ENCODE measurements at regions not wholly inside any gene's neighbourhood (a gene's known extent, or its start where the extent isn't known, plus 50 kb on each side); places are given as distances from the start of the nearest gene placed in this dataset.

DNA sequence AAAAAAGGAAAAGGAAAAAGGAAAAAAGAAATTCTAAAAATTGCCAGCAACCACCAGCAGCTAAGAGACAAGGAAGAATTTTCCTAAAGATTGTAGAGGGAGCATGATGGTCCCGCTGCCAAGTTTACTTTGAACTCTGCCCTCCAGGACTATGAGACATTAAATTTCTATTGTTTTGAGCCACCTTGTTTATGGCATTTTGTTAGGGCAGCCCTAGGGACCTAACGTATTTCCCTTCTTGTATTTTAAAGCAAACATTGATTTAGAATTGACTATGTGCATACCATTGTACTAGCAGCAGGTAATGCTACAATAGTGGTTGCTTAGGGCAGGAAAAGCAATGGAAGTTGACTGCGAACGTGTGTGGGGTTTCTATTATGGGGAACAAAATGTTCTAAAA lies 1414.2 kb downstream of the EFNB2 start:
- H3K4me3 ChIP-seq (ENCODE audit: extremely low read depth in 1 of 4, insufficient read depth in 2 of 4, low read depth in 3 of 4, low read length in 4 of 4): no peak overlapping the region
- H2AFZ ChIP-seq (ENCODE audit: low read length): no peak overlapping the region
- H3K79me2 ChIP-seq (ENCODE audit: control insufficient read depth in 1 of 2, insufficient read depth in 2 of 2, low read length in 2 of 2): no peaks in the 10 kb centered on the region
- no peak overlapping the region for H3K27ac ChIP-seq (ENCODE audit: low read depth, low read length)
- no peak overlapping the region for H3K18ac ChIP-seq (ENCODE audit: extremely low read depth, low read length)
- no peaks in the 10 kb centered on the region for H3K23me2 ChIP-seq (ENCODE audit: low read depth, low read length)
- POLR2A ChIA-PET (ENCODE audit: partially characterized antibody): no interaction called here
- no peak overlapping the region for H2BK15ac ChIP-seq (ENCODE audit: low read length)
- H3K4me2 ChIP-seq (ENCODE audit: insufficient read depth in 1 of 2, low read depth in 2 of 2, low read length in 2 of 2): no peak overlapping the region
- H3K9me3 ChIP-seq (ENCODE audit: insufficient read depth in 2 of 2, low read depth in 1 of 2, low read length in 1 of 2): no peaks in the 10 kb centered on the region
- no peak overlapping the region for H2BK5ac ChIP-seq (ENCODE audit: low read depth, low read length)
- H4K91ac ChIP-seq (replicated peaks; ENCODE audit: insufficient read length, low read length): no peak overlapping the region
- no peak overlapping the region for H4K5ac ChIP-seq (ENCODE audit: insufficient read length, low read depth, low read length)
- no peak overlapping the region for H2BK20ac ChIP-seq (ENCODE audit: low read length)
- H2BK12ac ChIP-seq (ENCODE audit: low read depth, low read length): no peak overlapping the region
- H3K4me1 ChIP-seq (replicated peaks in 1 of 4; ENCODE audit: control insufficient read depth in 3 of 4, insufficient read depth in 4 of 4, low read length in 3 of 4): no peaks in the 10 kb centered on the region
- H4K20me1 ChIP-seq (replicated peaks in 1 of 2; ENCODE audit: control insufficient read depth in 1 of 2, insufficient read depth in 2 of 2, low read length in 2 of 2): no peaks in the 10 kb centered on the region
- WGBS, 2 experiments (ENCODE audit: extremely low coverage in 1 of 2, insufficient coverage in 1 of 2, insufficient read length in 1 of 2, insufficient replicate concordance in 2 of 2, low coverage in 1 of 2, low lambda C conversion rate in 2 of 2, missing lambda C conversion rate in 1 of 2): 96% methylated on average over 4 of the region's 4 CpGs; no CpG with 5 or more reads in 1 of the 2 experiments
- H3K79me1 ChIP-seq (ENCODE audit: low read depth, low read length): no peaks in the 10 kb centered on the region
- H3K14ac ChIP-seq (ENCODE audit: insufficient read length): no peak overlapping the region
- H3K36me3 ChIP-seq (ENCODE audit: control insufficient read depth in 2 of 4, insufficient read depth in 4 of 4, low read length in 3 of 4): no peaks in the 10 kb centered on the region
- no peak overlapping the region for H3K23ac ChIP-seq (ENCODE audit: insufficient read length)
- FAIRE-seq: no peak
- H3K56ac ChIP-seq (replicated peaks; ENCODE audit: insufficient read length, low read depth, low read length): no peak overlapping the region
- H3K9ac ChIP-seq (replicated peaks in 1 of 4; ENCODE audit: extremely low read depth in 1 of 4, low read depth in 3 of 4, low read length in 3 of 4): no peak overlapping the region
- CTCF ChIA-PET (ENCODE audit: partially characterized antibody): no interaction called here
- no peak overlapping the region for H2BK120ac ChIP-seq (replicated peaks; ENCODE audit: low read depth, low read length)
- no peak overlapping the region for H4K8ac ChIP-seq (ENCODE audit: extremely low read depth, insufficient read depth, low read length)
- no peak overlapping the region for H3K4ac ChIP-seq (replicated peaks; ENCODE audit: insufficient read length, low read depth, low read length)
- no peaks in the 10 kb centered on the region for H3K27me3 ChIP-seq (replicated peaks in 1 of 4; ENCODE audit: control insufficient read depth in 3 of 4, extremely low read depth in 1 of 4, insufficient read depth in 3 of 4, low read length in 3 of 4)
- no peak for DNase-seq (ENCODE audit: low read depth in 1 of 2, low spot score in 2 of 2)
- no peak overlapping the region for H2AK5ac ChIP-seq (ENCODE audit: low read depth, low read length)
- no peak for TF ChIP-seq CEBPB (IDR thresholded peaks at IDR 0.05; ENCODE audit: low read depth, low read length)
- no peak for TF ChIP-seq EP300 (IDR thresholded peaks at IDR 0.05; ENCODE audit: borderline replicate concordance in 1 of 2, low read depth in 2 of 2, low read length in 2 of 2)
- TF ChIP-seq, protein P1, sequence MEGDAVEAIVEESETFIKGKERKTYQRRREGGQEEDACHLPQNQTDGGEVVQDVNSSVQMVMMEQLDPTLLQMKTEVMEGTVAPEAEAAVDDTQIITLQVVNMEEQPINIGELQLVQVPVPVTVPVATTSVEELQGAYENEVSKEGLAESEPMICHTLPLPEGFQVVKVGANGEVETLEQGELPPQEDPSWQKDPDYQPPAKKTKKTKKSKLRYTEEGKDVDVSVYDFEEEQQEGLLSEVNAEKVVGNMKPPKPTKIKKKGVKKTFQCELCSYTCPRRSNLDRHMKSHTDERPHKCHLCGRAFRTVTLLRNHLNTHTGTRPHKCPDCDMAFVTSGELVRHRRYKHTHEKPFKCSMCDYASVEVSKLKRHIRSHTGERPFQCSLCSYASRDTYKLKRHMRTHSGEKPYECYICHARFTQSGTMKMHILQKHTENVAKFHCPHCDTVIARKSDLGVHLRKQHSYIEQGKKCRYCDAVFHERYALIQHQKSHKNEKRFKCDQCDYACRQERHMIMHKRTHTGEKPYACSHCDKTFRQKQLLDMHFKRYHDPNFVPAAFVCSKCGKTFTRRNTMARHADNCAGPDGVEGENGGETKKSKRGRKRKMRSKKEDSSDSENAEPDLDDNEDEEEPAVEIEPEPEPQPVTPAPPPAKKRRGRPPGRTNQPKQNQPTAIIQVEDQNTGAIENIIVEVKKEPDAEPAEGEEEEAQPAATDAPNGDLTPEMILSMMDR (IDR thresholded peaks at IDR 0.05; ENCODE audit: control extremely low read depth in 1 of 3, insufficient read depth in 1 of 3, low read depth in 1 of 3, low read length in 3 of 3): no peak
- no peak for TF ChIP-seq SP1 (IDR thresholded peaks at IDR 0.05; ENCODE audit: low read depth, low read length)
- no peak for TF ChIP-seq HDAC2 (IDR thresholded peaks at IDR 0.05; ENCODE audit: borderline replicate concordance in 1 of 2, low read depth in 2 of 2, low read length in 2 of 2)
- no peak for TF ChIP-seq SIX5 (IDR thresholded peaks at IDR 0.05; ENCODE audit: low read depth, low read length)
- TF ChIP-seq ASH2L (IDR thresholded peaks at IDR 0.05; ENCODE audit: low read length): no peak
- TF ChIP-seq YY1 (IDR thresholded peaks at IDR 0.05; ENCODE audit: low read depth, low read length): no peak
- TF ChIP-seq, protein P2, sequence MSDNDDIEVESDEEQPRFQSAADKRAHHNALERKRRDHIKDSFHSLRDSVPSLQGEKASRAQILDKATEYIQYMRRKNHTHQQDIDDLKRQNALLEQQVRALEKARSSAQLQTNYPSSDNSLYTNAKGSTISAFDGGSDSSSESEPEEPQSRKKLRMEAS (IDR thresholded peaks at IDR 0.05): no peak
- TF ChIP-seq PHF8 (conservative IDR thresholded peaks at IDR 0.05; ENCODE audit: low read depth, low read length): no peak
- TF ChIP-seq SUZ12 (IDR thresholded peaks at IDR 0.05; ENCODE audit: low read length): no peak
- TF ChIP-seq CREB1 (IDR thresholded peaks at IDR 0.05): no peak
- TF ChIP-seq EGR1 (IDR thresholded peaks at IDR 0.05; ENCODE audit: borderline replicate concordance, low read depth, low read length): no peak
